CD4-positive, alpha-beta T cell treated with Interferon alpha-2 for 1 hour (primary cell): ENCODE measurements at regions not wholly inside any gene's neighbourhood (a gene's known extent, or its start where the extent isn't known, plus 50 kb on each side); places are given as distances from the start of the nearest gene placed in this dataset.
"Not testable (repeated sequence)": the region's sequence is repeated elsewhere in the genome, so short reads cannot be mapped to it uniquely, and the experiment has no call there.

Source experiments
- DNase-seq, 2 donors: peaks; one replicate each; pipeline ENCODE4 v3.0.0-alpha.2; 2020 to 2022

GRCh38 chr4:126907389-126907788 lies 725.4 kb upstream of the INTU start:
- no peak for DNase-seq

GRCh38 chr4:126916049-126916625 lies 716.6 kb upstream of the INTU start:
- DNase-seq = no peak

- DNase-seq = no peak
Observed at GRCh38 chr4:126916626-126917140, 716.1 kb upstream of the INTU start.

GRCh38 chr4:126922328-126922938 lies 710.3 kb upstream of the INTU start:
- not testable (repeated sequence) for DNase-seq

GRCh38 chr4:126924237-126924636 lies 708.5 kb upstream of the INTU start:
- no peak for DNase-seq

GRCh38 chr4:126930059-126930458 lies 702.7 kb upstream of the INTU start:
- not testable (repeated sequence) for DNase-seq

- no peak for DNase-seq
Observed at GRCh38 chr4:126935801-126936200, 697.0 kb upstream of the INTU start.

GRCh38 chr4:126937342-126937741 lies 695.4 kb upstream of the INTU start:
- DNase-seq = no peak

GRCh38 chr4:126937846-126938422 lies 694.8 kb upstream of the INTU start:
- no peak for DNase-seq

GRCh38 chr4:126939401-126939800 lies 693.4 kb upstream of the INTU start:
- no peak for DNase-seq

GRCh38 chr4:126947536-126947935 lies 685.2 kb upstream of the INTU start:
- no peak for DNase-seq

GRCh38 chr4:126954537-126955291 lies 678.0 kb upstream of the INTU start:
- DNase-seq = no peak

- no peak for DNase-seq
Observed at GRCh38 chr4:126955292-126956183, 677.2 kb upstream of the INTU start.

- DNase-seq = no peak
Observed at GRCh38 chr4:126956184-126956897, 676.4 kb upstream of the INTU start.

GRCh38 chr4:126957556-126957955 lies 675.2 kb upstream of the INTU start:
- DNase-seq = no peak

- no peak for DNase-seq
Observed at GRCh38 chr4:126957987-126958386, 674.8 kb upstream of the INTU start.

- DNase-seq = no peak
Observed at GRCh38 chr4:126958482-126958881, 674.3 kb upstream of the INTU start.

GRCh38 chr4:126959056-126959745 lies 673.6 kb upstream of the INTU start:
- DNase-seq = no peak

- no peak for DNase-seq
Observed at GRCh38 chr4:126960760-126961159, 672.0 kb upstream of the INTU start.

GRCh38 chr4:126961661-126962060 lies 671.1 kb upstream of the INTU start:
- DNase-seq = no peak

GRCh38 chr4:126965877-126966276 lies 666.9 kb upstream of the INTU start:
- no peak for DNase-seq
